IMR-90 (cell line): ENCODE measurements at regions not wholly inside any gene's neighbourhood (a gene's known extent, or its start where the extent isn't known, plus 50 kb on each side); places are given as distances from the start of the nearest gene placed in this dataset.
A peak's percentile ranks its signal among the peaks of the same experiment; 100 is the strongest.

Source experiments
- ATAC-seq: fragments of 200-7000 bp; cut with Tn5 transposase; 2 replicates; pipeline ENCODE4 v1.9.1; 2020; ENCODE audit warnings: low read depth, mild to moderate bottlenecking, moderate library complexity
- BruUV-seq: library from RNA; stranded (reverse); fragments of 400-500 nt; replicated peaks from 2 replicates; lab custom pipeline; 2021; lab: Mats Ljungman, UMichigan
- CTCF ChIA-PET: fragments of 300-600 bp; formaldehyde crosslinking; extraction: SDS; loops from one replicate; lab custom pipeline; 2021; ENCODE audit warnings: antibody characterized with exemption; lab: Yijun Ruan, JAX
- POLR2A ChIA-PET: fragments of 300-600 bp; sonication (Branson Sonifier 250); formaldehyde crosslinking; loops from one replicate; lab custom pipeline; 2022; ENCODE audit warnings: antibody characterized with exemption; ENCODE audit not compliant: unreplicated experiment; lab: Charles Lee
- DNase-seq: peaks from one replicate; pipeline ENCODE4 v3.0.0; 2013
- H2AFZ ChIP-seq: replicated peaks from 2 replicates; pipeline ENCODE3; 2013; ENCODE audit warnings: low read length, mild to moderate bottlenecking; ENCODE audit not compliant: poor library complexity
- H2AK5ac ChIP-seq: 2 replicates; pipeline ENCODE4 v1.6.1; 2013; ENCODE audit warnings: low read depth, low read length, inconsistent platforms
- H2AK9ac ChIP-seq: replicated peaks from 2 replicates; pipeline ENCODE3; 2013; ENCODE audit warnings: mild to moderate bottlenecking, low read depth, low read length, moderate library complexity; ENCODE audit not compliant: poor library complexity
- H2BK120ac ChIP-seq: 2 replicates; pipeline ENCODE4 v1.6.1; 2013; ENCODE audit warnings: low read depth, low read length, inconsistent platforms
- H2BK15ac ChIP-seq: 3 replicates; pipeline ENCODE4 v1.6.1; 2013; ENCODE audit warnings: low read depth, low read length, inconsistent platforms
- H2BK20ac ChIP-seq: 2 replicates; pipeline ENCODE4 v1.6.1; 2013; ENCODE audit warnings: low read depth, mild to moderate bottlenecking, inconsistent platforms, low read length, moderate library complexity
- H2BK5ac ChIP-seq: 2 replicates; pipeline ENCODE4 v1.6.1; 2013; ENCODE audit warnings: mild to moderate bottlenecking, low read depth, low read length, inconsistent platforms; ENCODE audit not compliant: poor library complexity, severe bottlenecking
- H3K14ac ChIP-seq: replicated peaks from 2 replicates; pipeline ENCODE4 v1.6.1; 2013; ENCODE audit warnings: low read depth, low read length, inconsistent platforms
- H3K18ac ChIP-seq: 2 replicates; pipeline ENCODE4 v1.6.1; 2013; ENCODE audit warnings: low read depth, low read length, control low read depth
- H3K23ac ChIP-seq: 2 replicates; pipeline ENCODE4 v1.6.1; 2013; ENCODE audit warnings: low read depth, low read length, inconsistent platforms
- H3K27ac ChIP-seq: 2 replicates; pipeline ENCODE4 v1.5.1; 2013; ENCODE audit warnings: mild to moderate bottlenecking, control low read depth, low read length; ENCODE audit not compliant: insufficient read depth
- H3K27me3 ChIP-seq: 2 replicates; pipeline ENCODE4 v1.6.1; 2013; ENCODE audit warnings: low read length; ENCODE audit not compliant: control insufficient read depth, insufficient read depth
- H3K36me3 ChIP-seq: 2 replicates; pipeline ENCODE4 v1.6.1; 2013; ENCODE audit warnings: low read length, mixed read lengths; ENCODE audit not compliant: control insufficient read depth, insufficient read depth
- H3K4ac ChIP-seq: 2 replicates; pipeline ENCODE4 v1.6.1; 2013; ENCODE audit warnings: low read depth, low read length, inconsistent platforms
- H3K4me1 ChIP-seq: 2 replicates; pipeline ENCODE4 v1.6.1; 2013; ENCODE audit warnings: low read length, mixed read lengths; ENCODE audit not compliant: control insufficient read depth, insufficient read depth
- H3K4me2 ChIP-seq: 2 replicates; pipeline ENCODE4 v1.6.1; 2013; ENCODE audit warnings: low read depth, mild to moderate bottlenecking, control low read depth, low read length, moderate library complexity
- H3K4me3 ChIP-seq: 2 replicates; pipeline ENCODE4 v1.5.1; 2013; ENCODE audit warnings: low read depth, mild to moderate bottlenecking, control low read depth, low read length, moderate library complexity; ENCODE audit not compliant: insufficient read depth
- H3K56ac ChIP-seq: 2 replicates; pipeline ENCODE4 v1.6.1; 2013; ENCODE audit warnings: low read length, inconsistent platforms; ENCODE audit not compliant: insufficient read depth; ENCODE audit errors: extremely low read depth
- H3K79me1 ChIP-seq, 2 experiments: 2 replicates each; pipeline ENCODE4 v1.6.1; 2013; ENCODE audit warnings: low read length in 2 of 2, inconsistent platforms in 1 of 2, low read depth in 1 of 2
- H3K9ac ChIP-seq: 2 replicates; pipeline ENCODE4 v1.6.1; 2013; ENCODE audit warnings: low read depth, low read length, control low read depth
- H3K9me1 ChIP-seq: 2 replicates; pipeline ENCODE4 v1.6.1; 2013; ENCODE audit warnings: low read length, inconsistent platforms; ENCODE audit not compliant: insufficient read depth
- H3K9me3 ChIP-seq: 2 replicates; pipeline ENCODE4 v1.6.1; 2013; ENCODE audit warnings: low read length; ENCODE audit not compliant: control insufficient read depth, insufficient read depth
- H4K20me1 ChIP-seq: 2 replicates; pipeline ENCODE4 v1.6.1; 2013; ENCODE audit warnings: low read length, inconsistent platforms; ENCODE audit not compliant: insufficient read depth
- H4K5ac ChIP-seq: 2 replicates; pipeline ENCODE4 v1.6.1; 2013; ENCODE audit warnings: mild to moderate bottlenecking, low read depth, low read length, control low read depth
- H4K8ac ChIP-seq, 2 experiments: 2 replicates each; pipeline ENCODE4 v1.6.1; 2013; ENCODE audit warnings: low read depth in 2 of 2, low read length in 2 of 2, control low read depth in 1 of 2, inconsistent platforms in 1 of 2
- H4K91ac ChIP-seq: 2 replicates; pipeline ENCODE4 v1.6.1; 2013; ENCODE audit warnings: low read depth, low read length, inconsistent platforms; ENCODE audit not compliant: insufficient read depth
- CEBPB ChIP-seq: IDR thresholded peaks from 2 replicates; pipeline ENCODE4 v1.6.1; 2012; ENCODE audit warnings: low read depth, low read length, improper control_type of control experiment
- FOS ChIP-seq: fragments of 150-350 bp; IDR thresholded peaks from 2 replicates; pipeline ENCODE4 v1.6.1; 2016; ENCODE audit warnings: low read depth, low read length
- MAZ ChIP-seq: IDR thresholded peaks from 2 replicates; pipeline ENCODE4 v1.6.1; 2012; ENCODE audit warnings: low read depth, mild to moderate bottlenecking, low read length, improper control_type of control experiment, moderate library complexity, borderline replicate concordance
- NFE2L2 ChIP-seq: fragments of 150-350 bp; IDR thresholded peaks from 2 replicates; pipeline ENCODE4 v1.6.1; 2016; ENCODE audit warnings: low read depth, mild to moderate bottlenecking, low read length
- SMC3 ChIP-seq: fragments of 150-350 bp; IDR thresholded peaks from 2 replicates; pipeline ENCODE4 v1.6.1; 2016; ENCODE audit warnings: low read depth, mild to moderate bottlenecking, antibody characterized with exemption, low read length, moderate library complexity
- WGBS, 2 experiments: methylation state at CpG; one replicate each; pipeline versions ENCODE4 v1.1.5 to v1.1.7; 2013; ENCODE audit warnings: missing lambda C conversion rate in 2 of 2; ENCODE audit not compliant: insufficient read length in 1 of 2; ENCODE audit errors: extremely low coverage in 2 of 2; 5-methylcytosine and 5-hydroxymethylcytosine counted together
- dilution Hi-C: fragments of 300-500 bp; cut with HindIII; formaldehyde crosslinking; loops from one replicate; pipeline ENCODE4 v1.14.3; 2018; ENCODE audit warnings: low sequenced_read_pairs; ENCODE audit not compliant: unreplicated experiment
- in situ Hi-C: fragments of 300-500 bp; cut with MboI; formaldehyde crosslinking; loops from 3 replicates; pipeline ENCODE4 v1.14.3; 2019; ENCODE audit warnings: low sequenced_read_pairs, inconsistent platforms, mixed read lengths
- intact Hi-C: fragments of 100-400 bp; cut with micrococcal nuclease; formaldehyde crosslinking; loops from 2 replicates; pipeline ENCODE4 v1.10.0; 2022

DNA sequence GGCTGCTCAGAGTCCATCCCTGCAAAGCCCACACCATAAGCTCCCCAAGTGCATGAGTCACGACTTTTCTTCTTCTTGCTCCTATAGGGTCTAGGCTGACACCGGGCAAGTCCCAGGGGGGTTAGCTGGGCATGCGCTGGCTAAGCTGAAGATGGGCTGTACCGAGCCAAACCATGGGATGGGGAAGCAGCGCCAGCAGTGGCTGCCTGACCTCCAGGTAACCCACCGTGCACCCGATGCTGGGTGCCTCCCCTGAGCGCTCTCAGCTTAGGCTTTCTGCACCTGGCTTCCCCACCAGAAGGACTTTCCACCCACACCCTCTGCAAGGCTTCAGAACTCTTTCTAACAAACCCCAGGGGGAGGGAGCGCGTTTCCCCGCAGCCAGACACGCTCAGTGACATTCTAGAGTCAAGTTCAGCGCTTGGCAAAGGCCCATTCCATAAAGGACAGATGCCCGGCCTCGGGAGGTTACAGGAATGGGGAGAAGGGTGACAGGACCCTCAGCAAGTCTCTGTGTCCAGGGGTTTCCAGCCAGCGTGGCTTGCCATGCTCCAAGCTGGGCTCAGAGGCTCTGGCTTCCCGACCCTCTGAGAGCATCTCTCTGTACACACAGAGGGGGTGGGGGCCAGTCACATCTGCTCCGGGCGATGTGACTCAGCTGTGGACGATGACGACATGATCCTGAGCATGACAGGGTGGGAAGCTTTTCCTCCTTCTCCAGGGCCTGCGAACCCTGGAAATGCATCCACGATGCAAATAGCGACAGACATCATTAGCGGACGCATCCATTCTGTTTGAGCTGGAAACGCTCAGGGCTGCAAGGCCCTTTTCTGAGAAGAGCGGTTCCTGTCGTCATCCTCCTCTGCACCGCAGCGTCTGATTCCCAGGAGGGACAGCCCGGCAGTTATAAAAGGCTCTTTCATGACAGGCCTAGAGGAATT lies 107.8 kb downstream of the SIK1 start:
- Histone ChIP-seq H3K79me1 (no peaks in the 10 kb centered on the region), H4K91ac (no peak overlapping the region), H3K36me3 (no peaks in the 10 kb centered on the region), H4K5ac (no peak overlapping the region), H4K20me1 (no peaks in the 10 kb centered on the region), H3K4me2 (no peak overlapping the region), H2BK120ac (no peak overlapping the region), H3K27ac (no peak overlapping the region), H3K18ac (no peak overlapping the region), H3K27me3 (peaks cover 8% of the 10 kb centered on the region), H3K4ac (no peak overlapping the region), H3K14ac (no peak overlapping the region), H4K8ac (no peak overlapping the region), H2BK15ac (no peak overlapping the region), H3K9ac (no peak overlapping the region), H2BK5ac (no peak overlapping the region), H3K23ac (no peak overlapping the region), H3K4me3 (no peak overlapping the region), H2AFZ (peak overlapping the region; percentile 54), H3K4me1 (peaks cover 13% of the 10 kb centered on the region), H2AK9ac (no peak overlapping the region), H3K9me1 (no peaks in the 10 kb centered on the region), H2AK5ac (no peak overlapping the region), H3K9me3 (peaks cover 10% of the 10 kb centered on the region), H2BK20ac (no peak overlapping the region), H3K56ac (no peak overlapping the region)
- intact Hi-C loops, result no loop called here
- peak; percentile 87 for DNase-seq
- 15% methylated on average over 8 of the region's 32 CpGs; no CpG with 5 or more reads in 1 of the 2 experiments for WGBS, 2 experiments
- peak; percentile 75 for ATAC-seq
- POLR2A ChIA-PET, result no interaction called here
- in situ Hi-C loops, result no loop called here
- peak; percentile 77 for TF ChIP-seq FOS
- TF ChIP-seq CEBPB, result peak; percentile 69; the same call in 1 of the 2 replicates
- TF ChIP-seq MAZ, result peak; percentile 76; the same call in 1 of the 2 replicates
- no peak for TF ChIP-seq SMC3
- peak; percentile 39; the same call in 1 of the 2 replicates for TF ChIP-seq NFE2L2
- BruUV-seq, result no TSS peak
- CTCF ChIA-PET, result no interaction called here
- dilution Hi-C loops, result no loop called here
